Body of pancreas (tissue), 4 donors: ENCODE measurements at regions not wholly inside any gene's neighbourhood (a gene's known extent, or its start where the extent isn't known, plus 50 kb on each side); places are given as distances from the start of the nearest gene placed in this dataset.

Source experiments
- POLR2A ChIP-seq, 3 donors: fragments of 450-650 bp; IDR thresholded peaks; one replicate each; pipeline ENCODE4 v1.6.1; 2016; ENCODE audit warnings: antibody characterized with exemption in 3 of 3, mild to moderate bottlenecking in 2 of 3
- TF ChIP-seq, protein P1 (sequence below), 7 experiments: fragments of 450-650 bp in 4 of 7; fragments of 200-600 bp in 3 of 7; sonication (generic) in 3 of 7; IDR thresholded peaks; one replicate each; pipeline ENCODE4 v1.5.1; 2016 to 2019; ENCODE audit warnings: antibody characterized with exemption in 7 of 7

DNA sequence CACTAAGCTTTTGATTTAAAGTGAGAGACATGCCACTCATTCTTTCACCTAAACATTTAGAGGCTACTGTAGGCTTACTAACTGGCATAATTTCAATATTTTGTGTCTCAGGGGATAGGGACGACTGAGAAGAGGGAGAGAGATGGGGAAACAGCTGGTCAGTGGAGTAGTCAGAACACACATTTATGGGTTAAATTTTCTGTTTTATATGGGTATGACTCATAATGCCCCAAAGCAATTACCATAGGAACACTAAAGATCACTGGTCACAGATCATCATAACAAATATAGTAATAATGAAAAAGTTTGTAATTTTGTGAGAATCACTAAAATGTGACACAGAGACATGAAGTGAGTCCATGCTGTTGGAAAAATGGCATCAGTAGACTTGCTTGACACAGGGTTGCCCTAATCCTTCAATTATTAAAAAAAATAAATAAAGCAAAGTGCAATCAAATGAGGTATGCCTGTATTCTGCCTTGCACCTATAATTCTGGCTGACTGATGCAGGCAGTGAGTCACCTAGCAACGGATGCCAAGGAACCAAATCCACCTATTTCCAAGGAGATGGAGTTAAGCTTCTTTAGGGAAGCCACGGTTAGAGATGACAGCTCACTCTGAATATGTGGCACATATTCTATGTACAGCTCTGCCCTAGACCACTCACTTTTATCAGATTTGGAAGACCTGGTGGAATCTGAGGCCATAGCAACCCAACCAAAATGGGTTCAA is 166.1 kb downstream of the MARCHF11 start:
- TF ChIP-seq, protein P1, sequence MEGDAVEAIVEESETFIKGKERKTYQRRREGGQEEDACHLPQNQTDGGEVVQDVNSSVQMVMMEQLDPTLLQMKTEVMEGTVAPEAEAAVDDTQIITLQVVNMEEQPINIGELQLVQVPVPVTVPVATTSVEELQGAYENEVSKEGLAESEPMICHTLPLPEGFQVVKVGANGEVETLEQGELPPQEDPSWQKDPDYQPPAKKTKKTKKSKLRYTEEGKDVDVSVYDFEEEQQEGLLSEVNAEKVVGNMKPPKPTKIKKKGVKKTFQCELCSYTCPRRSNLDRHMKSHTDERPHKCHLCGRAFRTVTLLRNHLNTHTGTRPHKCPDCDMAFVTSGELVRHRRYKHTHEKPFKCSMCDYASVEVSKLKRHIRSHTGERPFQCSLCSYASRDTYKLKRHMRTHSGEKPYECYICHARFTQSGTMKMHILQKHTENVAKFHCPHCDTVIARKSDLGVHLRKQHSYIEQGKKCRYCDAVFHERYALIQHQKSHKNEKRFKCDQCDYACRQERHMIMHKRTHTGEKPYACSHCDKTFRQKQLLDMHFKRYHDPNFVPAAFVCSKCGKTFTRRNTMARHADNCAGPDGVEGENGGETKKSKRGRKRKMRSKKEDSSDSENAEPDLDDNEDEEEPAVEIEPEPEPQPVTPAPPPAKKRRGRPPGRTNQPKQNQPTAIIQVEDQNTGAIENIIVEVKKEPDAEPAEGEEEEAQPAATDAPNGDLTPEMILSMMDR (IDR thresholded peaks at IDR 0.05), result no peak
- TF ChIP-seq POLR2A (IDR thresholded peaks at IDR 0.05), result no peak
